Naive thymus-derived CD4-positive, alpha-beta T cell (primary cell): ENCODE measurements at regions not wholly inside any gene's neighbourhood (a gene's known extent, or its start where the extent isn't known, plus 50 kb on each side); places are given as distances from the start of the nearest gene placed in this dataset.
"Not testable (repeated sequence)": the region's sequence is repeated elsewhere in the genome, so short reads cannot be mapped to it uniquely, and the experiment has no call there.

Experiments used
- ATAC-seq: fragments of 150-1000 bp; cut with Tn5 transposase; 2 replicates; pipeline ENCODE4 v1.10.0; 2021; ENCODE audit warnings: mild to moderate bottlenecking, moderate library complexity
- CTCF ChIA-PET: fragments of 350-600 bp; sonication (Branson Sonifier 250); formaldehyde crosslinking; loops from one replicate; lab custom pipeline; 2021; ENCODE audit warnings: antibody characterized with exemption; lab: Charles Lee
- POLR2A ChIA-PET: fragments of 350-600 bp; sonication (Branson Sonifier 250); formaldehyde crosslinking; loops from one replicate; lab custom pipeline; 2021; ENCODE audit warnings: antibody characterized with exemption, inconsistent platforms; lab: Charles Lee
- DNase-seq, 9 donors: peaks; one replicate each; pipeline versions ENCODE4 v3.0.0 to v3.0.0-alpha.2; 2020 to 2022; ENCODE audit warnings: mixed read lengths in 1 of 9
- H3K27ac ChIP-seq: one replicate; pipeline ENCODE4 v1.7.0; 2013; ENCODE audit warnings: mild to moderate bottlenecking, low read depth, low read length, moderate library complexity
- H3K27me3 ChIP-seq, 2 donors: one replicate each; pipeline ENCODE4 v1.7.0; 2013; ENCODE audit warnings: low read length in 2 of 2, mild to moderate bottlenecking in 2 of 2, moderate library complexity in 2 of 2; ENCODE audit not compliant: control insufficient read depth in 2 of 2, insufficient read depth in 2 of 2
- H3K36me3 ChIP-seq, 3 experiments: 1 replicate in 2 of 3; 2 replicates in 1 of 3; pipeline ENCODE4 v1.7.0; 2013; ENCODE audit warnings: low read length in 3 of 3, mild to moderate bottlenecking in 3 of 3, moderate library complexity in 1 of 3; ENCODE audit not compliant: insufficient read depth in 3 of 3, control insufficient read depth in 2 of 3
- H3K4me1 ChIP-seq, 2 donors: one replicate each; pipeline ENCODE4 v1.7.0; 2013; ENCODE audit warnings: low read length in 2 of 2, mild to moderate bottlenecking in 2 of 2, moderate library complexity in 1 of 2; ENCODE audit not compliant: control insufficient read depth in 2 of 2, insufficient read depth in 2 of 2
- H3K4me3 ChIP-seq: 2 replicates; pipeline ENCODE4 v1.7.0; 2013; ENCODE audit warnings: mild to moderate bottlenecking, low read length
- H3K9me3 ChIP-seq, 3 experiments: 1 replicate in 2 of 3; 2 replicates in 1 of 3; pipeline ENCODE4 v1.7.0; 2013; ENCODE audit warnings: low read length in 3 of 3; ENCODE audit not compliant: control insufficient read depth in 2 of 3
- H3K27ac Mint-ChIP-seq, 9 donors: one replicate each; pipeline ENCODE4 v1.8.0; 2020 to 2022; ENCODE audit warnings: mixed read lengths in 9 of 9, mild to moderate bottlenecking in 8 of 9, moderate library complexity in 5 of 9, inconsistent platforms in 2 of 9
- H3K27me3 Mint-ChIP-seq, 5 donors: one replicate each; pipeline ENCODE4 v1.8.0; 2021 to 2022; ENCODE audit warnings: mixed read lengths in 5 of 5, mild to moderate bottlenecking in 1 of 5
- H3K36me3 Mint-ChIP-seq, 5 donors: one replicate each; pipeline ENCODE4 v1.8.0; 2020 to 2022; ENCODE audit warnings: mixed read lengths in 5 of 5, mild to moderate bottlenecking in 3 of 5, inconsistent platforms in 1 of 5
- H3K4me1 Mint-ChIP-seq, 7 donors: one replicate each; pipeline ENCODE4 v1.8.0; 2020 to 2022; ENCODE audit warnings: mixed read lengths in 7 of 7, mild to moderate bottlenecking in 3 of 7, inconsistent platforms in 1 of 7
- H3K4me3 Mint-ChIP-seq, 10 donors: one replicate each; pipeline ENCODE4 v1.8.0; 2020 to 2022; ENCODE audit warnings: mild to moderate bottlenecking in 10 of 10, mixed read lengths in 10 of 10, moderate library complexity in 6 of 10, inconsistent platforms in 2 of 10
- H3K9me3 Mint-ChIP-seq, 11 donors: one replicate each; pipeline ENCODE4 v1.8.0; 2020 to 2022; ENCODE audit warnings: mixed read lengths in 11 of 11, mild to moderate bottlenecking in 4 of 11, inconsistent platforms in 1 of 11, moderate library complexity in 1 of 11
- intact Hi-C, 2 donors: fragments of 100-400 bp; cut with micrococcal nuclease; formaldehyde crosslinking; loops; one replicate each; pipeline ENCODE4 v1.15.1; 2023

GRCh38 chr5:119752921-119753886 lies 123.8 kb downstream of the FAM170A start:
- CTCF ChIA-PET, result no interaction called here
- H3K27ac Mint-ChIP-seq, result no peak overlapping the region

GRCh38 chr5:119754825-119755224 lies 125.5 kb downstream of the FAM170A start:
- H3K9me3 Mint-ChIP-seq, result peaks cover 0 to 13% (median 0%) of the 10 kb centered on the region in 11 donors

More at GRCh38 chr5:119752921-119753886, 123.8 kb downstream of the FAM170A start:
- Histone ChIP-seq H3K27ac (no peak overlapping the region), H3K4me3 (no peak overlapping the region), H3K4me1 (no peaks in the 10 kb centered on the region), H3K9me3 (no peaks in the 10 kb centered on the region), H3K27me3 (no peaks in the 10 kb centered on the region), H3K36me3 (no peaks in the 10 kb centered on the region)
- peaks cover 0 to 13% (median 5%) of the 10 kb centered on the region in 5 donors for H3K27me3 Mint-ChIP-seq
- DNase-seq (no peak), ATAC-seq (no peak)
- H3K4me3 Mint-ChIP-seq, result no peak overlapping the region
- no peaks in the 10 kb centered on the region for H3K36me3 Mint-ChIP-seq
- POLR2A ChIA-PET, result no interaction called here
- H3K4me1 Mint-ChIP-seq, result no peaks in the 10 kb centered on the region
- peaks cover 0 to 13% (median 0%) of the 10 kb centered on the region in 11 donors for H3K9me3 Mint-ChIP-seq
- intact Hi-C loops, result no loop called here

GRCh38 chr5:119757276-119757675 lies 127.9 kb downstream of the FAM170A start:
- Histone ChIP-seq H3K4me3 (no peak overlapping the region), H3K36me3 (no peaks in the 10 kb centered on the region), H3K4me1 (no peaks in the 10 kb centered on the region), H3K27ac (no peak overlapping the region), H3K27me3 (no peaks in the 10 kb centered on the region), H3K9me3 (no peaks in the 10 kb centered on the region)
- no peaks in the 10 kb centered on the region for H3K4me1 Mint-ChIP-seq
- H3K4me3 Mint-ChIP-seq, result no peak overlapping the region
- intact Hi-C loops, result no loop called here
- ATAC-seq (no peak), DNase-seq (no peak)
- H3K9me3 Mint-ChIP-seq, result peaks cover 0 to 11% (median 0%) of the 10 kb centered on the region in 11 donors
- H3K36me3 Mint-ChIP-seq, result no peaks in the 10 kb centered on the region
- no peak overlapping the region for H3K27ac Mint-ChIP-seq
- POLR2A ChIA-PET, result no interaction called here
- CTCF ChIA-PET, result no interaction called here
- peaks cover 0 to 10% (median 9%) of the 10 kb centered on the region in 5 donors for H3K27me3 Mint-ChIP-seq

More at GRCh38 chr5:119754825-119755224, 125.5 kb downstream of the FAM170A start:
- H3K27ac Mint-ChIP-seq, ATAC-seq, H3K4me3 ChIP-seq, CTCF ChIA-PET, H3K4me1 Mint-ChIP-seq, H3K4me3 Mint-ChIP-seq, intact Hi-C loops, H3K36me3 Mint-ChIP-seq, H3K36me3 ChIP-seq, H3K9me3 ChIP-seq, H3K27ac ChIP-seq, H3K27me3 ChIP-seq, H3K4me1 ChIP-seq, POLR2A ChIA-PET, DNase-seq: not testable (repeated sequence)
- H3K27me3 Mint-ChIP-seq, result peaks cover 0 to 12% (median 5%) of the 10 kb centered on the region in 5 donors

GRCh38 chr5:119769695-119770693 lies 140.6 kb downstream of the FAM170A start:
- H3K27ac Mint-ChIP-seq, H3K36me3 Mint-ChIP-seq, H3K9me3 ChIP-seq, H3K27me3 Mint-ChIP-seq, H3K4me3 ChIP-seq, H3K4me1 Mint-ChIP-seq, POLR2A ChIA-PET, H3K27me3 ChIP-seq, ATAC-seq, CTCF ChIA-PET, H3K27ac ChIP-seq, intact Hi-C loops, DNase-seq, H3K4me3 Mint-ChIP-seq, H3K4me1 ChIP-seq, H3K36me3 ChIP-seq: not testable (repeated sequence)
- H3K9me3 Mint-ChIP-seq, result peaks cover 0 to 17% (median 5%) of the 10 kb centered on the region in 11 donors

GRCh38 chr5:119780145-119780544 lies 150.8 kb downstream of the FAM170A start:
- H3K36me3 Mint-ChIP-seq, POLR2A ChIA-PET, H3K4me1 ChIP-seq, H3K27me3 Mint-ChIP-seq, H3K27ac ChIP-seq, H3K4me3 Mint-ChIP-seq, H3K36me3 ChIP-seq, H3K4me3 ChIP-seq, DNase-seq, ATAC-seq, H3K9me3 ChIP-seq, intact Hi-C loops, H3K4me1 Mint-ChIP-seq, H3K27ac Mint-ChIP-seq, H3K9me3 Mint-ChIP-seq, H3K27me3 ChIP-seq, CTCF ChIA-PET: not testable (repeated sequence)

- CTCF ChIA-PET, result no interaction called here
Measured at GRCh38 chr5:119785057-119785456, 155.7 kb downstream of the FAM170A start.

More at GRCh38 chr5:119785057-119785456, 155.7 kb downstream of the FAM170A start:
- H3K27ac Mint-ChIP-seq, result no peak overlapping the region
- no peaks in the 10 kb centered on the region for H3K9me3 ChIP-seq
- POLR2A ChIA-PET, result no interaction called here
- intact Hi-C loops, result no loop called here
- no peak overlapping the region for H3K4me3 ChIP-seq
- no peaks in the 10 kb centered on the region for H3K36me3 ChIP-seq
- H3K4me1 Mint-ChIP-seq, result no peaks in the 10 kb centered on the region
- peaks cover 0 to 9% (median 0%) of the 10 kb centered on the region in 11 donors for H3K9me3 Mint-ChIP-seq
- H3K27me3 ChIP-seq, result no peaks in the 10 kb centered on the region
- H3K36me3 Mint-ChIP-seq, result no peaks in the 10 kb centered on the region
- H3K27ac ChIP-seq, result no peak overlapping the region
- H3K4me3 Mint-ChIP-seq, result no peak overlapping the region
- H3K4me1 ChIP-seq, result no peaks in the 10 kb centered on the region
- H3K27me3 Mint-ChIP-seq, result peaks cover 0 to 6% (median 0%) of the 10 kb centered on the region in 5 donors
- DNase-seq (no peak), ATAC-seq (no peak)
